Right kidney (tissue), 1 donor: ENCODE measurements at regions not wholly inside any gene's neighbourhood (a gene's known extent, or its start where the extent isn't known, plus 50 kb on each side); places are given as distances from the start of the nearest gene placed in this dataset.
"Not testable (repeated sequence)": the region's sequence is repeated elsewhere in the genome, so short reads cannot be mapped to it uniquely, and the experiment has no call there.

ENCODE experiments used
- DNase-seq: peaks from one replicate; pipeline ENCODE4 v3.0.0-alpha.2; 2016

- DNase-seq: no peak
Measured at GRCh38 chr9:25260046-25260445, 418.2 kb downstream of the TUSC1 start.

DNA sequence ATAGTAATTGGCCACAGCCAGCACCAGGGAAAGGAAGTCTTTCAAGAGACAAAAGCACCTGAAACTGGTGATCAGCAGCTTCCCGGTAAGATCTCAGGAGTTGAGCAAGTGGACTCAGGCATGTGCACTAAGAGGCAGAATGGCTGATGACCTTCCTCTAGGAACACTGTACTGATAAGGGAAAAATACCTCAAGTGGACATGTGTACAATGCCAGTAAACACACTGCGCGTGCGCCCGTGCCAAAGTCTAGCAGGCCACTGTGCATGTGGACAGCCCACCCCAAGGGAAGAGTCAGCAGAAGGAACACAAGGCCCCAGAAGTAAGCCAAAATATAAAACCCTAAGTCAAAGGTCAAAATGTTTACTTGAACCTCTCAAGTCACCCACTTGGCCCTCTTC lies 423.0 kb downstream of the TUSC1 start:
- DNase-seq: no peak

DNA sequence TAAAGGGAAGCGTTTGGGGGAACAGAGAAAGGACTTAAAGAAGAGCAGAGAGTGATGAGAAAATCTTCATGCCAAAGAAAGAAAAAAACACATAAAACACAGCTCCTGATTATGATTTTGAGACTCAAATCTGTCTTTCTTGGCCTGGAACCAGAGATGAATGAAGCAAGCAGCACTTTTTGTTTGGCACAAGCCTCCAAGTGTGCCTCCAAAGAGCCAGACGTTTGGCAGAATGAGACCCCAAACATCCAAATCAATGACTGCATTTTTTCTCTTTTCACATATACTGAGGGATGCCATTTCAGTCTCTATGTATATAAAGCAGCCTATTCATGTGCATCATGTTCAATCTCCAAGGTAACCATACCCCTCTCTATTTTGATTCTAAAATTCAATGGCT lies 424.2 kb downstream of the TUSC1 start:
- no peak for DNase-seq

GRCh38 chr9:25241421-25241820 lies 436.8 kb downstream of the TUSC1 start:
- no peak for DNase-seq

- no peak for DNase-seq
Measured at GRCh38 chr9:25226901-25227686, 451.1 kb downstream of the TUSC1 start.

GRCh38 chr9:25225938-25226760 lies 452.1 kb downstream of the TUSC1 start:
- no peak for DNase-seq

GRCh38 chr9:25224996-25225395 lies 453.2 kb downstream of the TUSC1 start:
- DNase-seq: no peak

GRCh38 chr9:25224309-25224708 lies 453.9 kb downstream of the TUSC1 start:
- DNase-seq: no peak

- DNase-seq: no peak
Measured at GRCh38 chr9:25212361-25212760, 465.9 kb downstream of the TUSC1 start.

DNA sequence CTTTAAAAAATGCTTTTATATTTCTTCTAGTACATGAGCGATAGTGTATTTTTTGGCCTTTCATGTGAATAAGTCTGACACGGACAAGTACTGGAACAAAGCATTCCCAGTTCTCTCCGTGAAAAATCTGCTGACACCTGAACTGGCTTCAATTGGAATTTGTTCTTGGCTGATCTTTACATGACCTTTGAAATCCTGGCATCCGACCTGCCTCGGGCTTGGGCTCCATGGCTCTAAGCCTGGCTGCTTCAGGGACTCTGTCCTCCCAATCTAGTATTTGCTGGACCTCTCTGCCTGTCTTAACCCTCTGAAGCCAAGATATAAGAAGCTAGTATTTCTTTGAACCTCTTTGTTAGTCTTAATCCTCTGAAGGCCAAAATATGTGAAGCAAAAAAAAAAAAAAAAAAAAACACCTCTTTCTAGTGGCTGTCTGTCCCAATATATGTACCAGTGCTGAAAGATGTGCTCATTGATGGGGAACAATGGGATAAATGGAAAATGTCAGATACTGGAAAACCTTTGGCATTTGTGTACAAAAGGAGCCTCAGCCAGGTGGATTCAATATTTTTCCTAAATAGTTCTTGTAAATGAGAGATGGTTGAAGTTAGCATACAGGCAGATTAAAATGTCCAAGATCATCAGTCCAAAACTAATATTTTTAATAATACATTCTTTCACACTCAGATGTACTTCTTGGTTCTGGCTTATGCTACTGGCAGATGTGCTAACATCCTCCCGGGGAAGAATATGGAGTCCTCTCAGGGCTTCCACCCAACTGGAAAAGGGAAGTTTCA lies 470.6 kb downstream of the TUSC1 start:
- no peak for DNase-seq

DNA sequence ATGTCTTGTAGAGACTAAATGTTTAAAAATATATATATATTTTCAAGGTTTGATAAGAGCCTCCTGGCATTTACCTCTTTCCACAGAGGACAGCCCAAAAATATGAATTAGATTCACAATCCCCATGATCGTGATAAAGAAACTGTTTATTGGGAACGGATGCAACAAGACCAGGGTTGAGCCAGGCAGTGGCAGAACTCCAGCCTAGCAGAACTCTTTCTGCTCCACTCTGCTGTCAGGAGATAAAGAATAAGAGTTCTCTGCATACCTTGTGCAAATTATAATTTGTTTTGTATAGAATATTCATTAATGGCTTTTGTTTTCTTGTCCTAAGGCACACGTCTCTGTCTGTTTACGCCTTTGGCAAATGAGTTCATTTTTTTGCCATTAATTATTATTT lies 472.2 kb downstream of the TUSC1 start:
- DNase-seq: no peak

DNA sequence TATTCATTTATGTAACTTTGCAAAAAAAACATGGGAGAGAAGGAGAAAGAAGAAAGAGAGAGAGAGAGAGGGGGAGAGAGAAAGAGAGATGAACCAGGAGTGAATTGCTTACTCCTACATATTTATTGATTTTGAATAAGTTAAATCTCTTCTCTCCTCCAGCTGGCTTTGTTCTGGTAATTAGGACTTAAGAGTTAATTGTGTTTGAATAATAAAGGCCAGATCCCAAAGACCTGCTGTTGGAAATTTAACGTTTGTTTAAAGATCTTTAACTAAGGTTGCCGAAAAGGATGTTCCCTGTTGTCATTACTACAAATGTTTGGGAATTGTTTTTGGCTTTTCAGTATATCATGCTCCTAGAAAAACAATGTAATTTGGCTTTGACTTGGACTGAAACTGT lies 473.0 kb downstream of the TUSC1 start:
- DNase-seq: no peak

DNA sequence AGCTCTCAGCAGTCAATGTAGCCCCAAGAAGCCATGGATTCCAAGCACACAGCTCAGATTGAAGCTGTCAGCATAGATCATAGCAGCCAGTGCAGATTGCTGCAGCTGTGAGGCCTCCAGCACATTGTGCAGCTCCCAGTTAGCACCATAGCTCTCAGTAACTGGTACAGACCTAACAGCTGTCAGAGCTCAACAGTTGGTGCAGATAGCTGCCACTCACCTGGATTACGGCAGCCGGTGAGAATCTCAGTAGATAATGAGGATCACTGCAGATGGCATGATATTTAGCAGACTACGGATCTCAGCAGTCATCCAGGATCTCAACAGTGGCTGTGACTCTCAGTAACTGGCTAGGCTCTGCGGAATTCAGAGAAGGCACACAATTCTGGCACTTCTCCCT lies 500.4 kb downstream of the TUSC1 start:
- DNase-seq: no peak

DNA sequence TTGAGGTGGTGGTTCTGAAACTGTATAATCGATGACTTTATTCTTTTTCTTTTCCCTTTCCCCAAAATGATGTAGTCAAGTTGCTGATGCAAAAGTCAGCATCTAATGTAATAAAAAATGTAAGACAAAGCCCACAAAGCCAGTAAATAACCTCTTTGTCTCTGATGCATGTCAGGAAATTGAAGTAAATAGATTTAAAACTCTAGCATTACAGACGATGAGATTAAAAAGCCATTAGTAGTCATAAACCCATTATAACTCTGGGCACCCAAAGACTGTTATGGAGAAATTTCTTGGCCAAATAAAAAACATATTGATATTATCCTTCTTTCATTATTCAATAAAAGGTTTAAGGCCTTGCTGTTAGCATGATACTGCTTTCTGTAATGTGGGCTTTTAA lies 548.7 kb downstream of the TUSC1 start:
- no peak for DNase-seq

- no peak for DNase-seq
Measured at GRCh38 chr9:25121811-25122210, 556.4 kb downstream of the TUSC1 start.

DNA sequence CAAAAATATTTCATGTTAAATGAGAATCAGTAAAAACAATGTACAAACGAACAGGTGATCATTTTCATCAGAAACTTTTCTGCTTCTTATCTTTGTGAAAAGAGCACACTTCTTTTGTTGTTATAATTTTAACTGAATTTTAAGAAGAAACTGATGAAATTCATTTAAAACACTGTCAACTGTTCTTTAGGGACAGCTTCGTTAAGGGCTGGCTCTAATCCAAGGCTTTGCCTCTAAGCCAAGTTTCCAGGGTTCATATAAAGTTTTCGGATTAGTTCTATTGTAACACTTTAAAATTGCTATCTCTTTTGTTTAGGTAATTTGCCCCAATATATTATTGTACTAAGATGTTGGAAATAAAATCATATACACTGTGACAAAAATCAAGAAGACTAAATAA lies 559.2 kb downstream of the TUSC1 start:
- DNase-seq: no peak

GRCh38 chr9:25117791-25118190 lies 560.5 kb downstream of the TUSC1 start:
- DNase-seq: no peak

- DNase-seq: not testable (repeated sequence)
Measured at GRCh38 chr9:25102204-25102603, 556.5 kb upstream of the IZUMO3 start.

- no peak for DNase-seq
Measured at GRCh38 chr9:25094518-25094917, 548.8 kb upstream of the IZUMO3 start.

DNA sequence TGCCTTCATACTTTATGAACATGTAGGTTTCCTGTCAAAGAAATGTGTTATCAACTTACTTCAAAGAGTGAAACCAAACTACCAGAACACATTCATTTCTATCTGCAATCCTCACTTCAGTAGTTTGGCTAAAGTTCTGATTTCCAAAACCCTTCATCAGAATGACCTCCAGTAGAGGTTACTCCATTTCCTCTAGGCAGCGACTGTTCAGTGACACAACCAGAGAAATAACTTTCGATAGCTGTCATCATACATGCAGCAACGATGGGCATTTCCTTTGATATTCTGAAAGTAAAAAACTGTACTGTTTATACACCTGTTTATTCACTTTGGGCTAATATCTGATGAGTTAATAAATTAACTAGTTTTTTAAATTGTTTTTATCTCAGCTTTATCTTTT lies 532.5 kb upstream of the IZUMO3 start:
- no peak for DNase-seq

- no peak for DNase-seq
Measured at GRCh38 chr9:25048098-25048724, 502.5 kb upstream of the IZUMO3 start.

DNA sequence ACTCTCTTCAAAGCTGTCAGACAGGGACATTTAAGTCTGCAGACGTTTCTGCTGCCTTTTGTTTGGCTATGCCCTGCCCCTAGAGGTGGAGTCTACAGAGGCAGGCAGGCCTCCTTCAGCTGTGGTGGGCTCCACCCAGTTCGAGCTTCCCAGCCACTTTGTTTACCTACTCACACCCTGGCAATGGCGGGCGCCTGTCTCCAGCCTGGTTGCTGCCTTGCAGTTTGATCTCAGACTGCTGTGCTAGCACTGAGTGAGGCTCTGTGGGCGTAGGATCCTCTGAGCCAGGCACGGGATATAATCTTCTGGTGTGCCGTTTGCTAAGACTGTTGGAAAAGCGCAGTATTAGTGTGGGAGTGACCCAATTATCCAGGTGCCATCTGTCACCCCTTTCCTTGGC lies 499.8 kb upstream of the IZUMO3 start:
- not testable (repeated sequence) for DNase-seq

GRCh38 chr9:25029743-25030142 lies 484.0 kb upstream of the IZUMO3 start:
- no peak for DNase-seq
